ENCODE measurements at regions not wholly inside any gene's neighbourhood (a gene's known extent, or its start where the extent isn't known, plus 50 kb on each side); places are given as distances from the start of the nearest gene placed in this dataset.

GRCh38 chr1:230501849-230502248, 75.7 kb upstream of the PGBD5 start:
- H3K36me3 ChIP-seq (ENCODE audit: control insufficient read depth in 1 of 2, insufficient read depth in 2 of 2, low read length in 2 of 2), result no peaks in the 10 kb centered on the region
- H3K9me2 ChIP-seq (ENCODE audit: insufficient read depth), result no peaks in the 10 kb centered on the region
- peaks cover 17% of the 10 kb centered on the region for H3K27me3 ChIP-seq (ENCODE audit: insufficient read depth, low read length)
- no peak overlapping the region for H3K27ac ChIP-seq (ENCODE audit: low read depth, low read length)
- no TSS peak for BruUV-seq (replicated peaks)
- no peaks in the 10 kb centered on the region for H4K20me1 ChIP-seq (ENCODE audit: insufficient read depth)
- CTCF ChIA-PET, result no interaction called here
- no peaks in the 10 kb centered on the region for H3K79me2 ChIP-seq (ENCODE audit: insufficient read depth, low read length)
- intact Hi-C loops (cut with micrococcal nuclease), result no loop called here
- ATAC-seq (no peak), DNase-seq (ENCODE audit: low read depth, low spot score) (no peak)
- H3K4me3 ChIP-seq (replicated peaks in 1 of 2; ENCODE audit: low read depth in 1 of 2, low read length in 2 of 2), result no peak overlapping the region
- no peak overlapping the region for H2AFZ ChIP-seq (ENCODE audit: low read depth, low read length, poor library complexity, severe bottlenecking)
- TF ChIP-seq ZNF274 (IDR thresholded peaks at IDR 0.05; ENCODE audit: low read depth, low read length), result no peak
- no peak for TF ChIP-seq MAX (IDR thresholded peaks at IDR 0.05)
- H3K4me2 ChIP-seq (ENCODE audit: low read length), result no peak overlapping the region
- no peaks in the 10 kb centered on the region for H3K9me3 ChIP-seq (ENCODE audit: control insufficient read depth in 1 of 2, insufficient read depth in 1 of 2, low read depth in 1 of 2, low read length in 2 of 2)
- no peak overlapping the region for H3K9ac ChIP-seq (ENCODE audit: low read length)
- H3K4me1 ChIP-seq (ENCODE audit: control insufficient read depth in 1 of 2, insufficient read depth in 2 of 2, low read length in 2 of 2), result no peaks in the 10 kb centered on the region
- RAD21 ChIA-PET (ENCODE audit: low non-redundant PET in 1 of 2, low total read pairs in 2 of 2, uncharacterized antibody in 2 of 2, unreplicated experiment in 2 of 2), result no interaction called here
- POLR2A ChIA-PET, result no interaction called here

- Histone ChIP-seq H3K27ac (ENCODE audit: low read depth, low read length) (no peak overlapping the region), H3K9me2 (ENCODE audit: insufficient read depth) (no peaks in the 10 kb centered on the region), H3K36me3 (ENCODE audit: control insufficient read depth in 1 of 2, insufficient read depth in 2 of 2, low read length in 2 of 2) (no peaks in the 10 kb centered on the region), H3K27me3 (ENCODE audit: insufficient read depth, low read length) (peaks cover 17% of the 10 kb centered on the region), H3K79me2 (ENCODE audit: insufficient read depth, low read length) (no peaks in the 10 kb centered on the region), H3K4me2 (ENCODE audit: low read length) (no peak overlapping the region), H3K9me3 (ENCODE audit: control insufficient read depth in 1 of 2, insufficient read depth in 1 of 2, low read depth in 1 of 2, low read length in 2 of 2) (no peaks in the 10 kb centered on the region), H3K9ac (ENCODE audit: low read length) (no peak overlapping the region), H3K4me1 (ENCODE audit: control insufficient read depth in 1 of 2, insufficient read depth in 2 of 2, low read length in 2 of 2) (no peaks in the 10 kb centered on the region), H3K4me3 (replicated peaks in 1 of 2; ENCODE audit: low read depth in 1 of 2, low read length in 2 of 2) (no peak overlapping the region), H2AFZ (ENCODE audit: low read depth, low read length, poor library complexity, severe bottlenecking) (no peak overlapping the region), H4K20me1 (ENCODE audit: insufficient read depth) (no peaks in the 10 kb centered on the region)
- RAD21 ChIA-PET (ENCODE audit: low non-redundant PET in 1 of 2, low total read pairs in 2 of 2, uncharacterized antibody in 2 of 2, unreplicated experiment in 2 of 2), result no interaction called here
- CTCF ChIA-PET, result no interaction called here
- no peak for DNase-seq (ENCODE audit: low read depth, low spot score)
- intact Hi-C loops (cut with micrococcal nuclease), result no loop called here
- no TSS peak for BruUV-seq (replicated peaks)
- ATAC-seq, result no peak
- POLR2A ChIA-PET, result no interaction called here
- TF ChIP-seq CEBPB (IDR thresholded peaks at IDR 0.05; ENCODE audit: low read depth) (no peak), SP1 (IDR thresholded peaks at IDR 0.05; ENCODE audit: low read depth) (no peak), EGR1 (IDR thresholded peaks at IDR 0.05; ENCODE audit: low read depth) (no peak), MAX (IDR thresholded peaks at IDR 0.05) (no peak), YY1 (IDR thresholded peaks at IDR 0.05; ENCODE audit: extremely low read depth, insufficient replicate concordance, low read depth, low read length) (no peak), ATF3 (IDR thresholded peaks at IDR 0.05) (no peak), EZH2phosphoT487 (IDR thresholded peaks at IDR 0.05; ENCODE audit: borderline replicate concordance) (no peak), CTCF (IDR thresholded peaks at IDR 0.05 in 2 of 3, conservative IDR thresholded peaks at IDR 0.05 in 1 of 3; ENCODE audit: borderline replicate concordance in 1 of 3, insufficient read depth in 1 of 3, low read depth in 2 of 3, low read length in 2 of 3) (no peak), REST (IDR thresholded peaks at IDR 0.05; ENCODE audit: low read depth) (no peak), ZBTB33 (IDR thresholded peaks at IDR 0.05; ENCODE audit: extremely low read depth, insufficient replicate concordance, low read length) (no peak)
Measured at GRCh38 chr1:230501242-230501641, 75.1 kb upstream of the PGBD5 start.
